DOHH2 (cell line): ENCODE measurements at regions not wholly inside any gene's neighbourhood (a gene's known extent, or its start where the extent isn't known, plus 50 kb on each side); places are given as distances from the start of the nearest gene placed in this dataset.
A peak's percentile ranks its signal among the peaks of the same experiment; 100 is the strongest.

Experiments
- H3F3A ChIP-seq: fragments of 200-600 bp; sonication (generic), shearing (Covaris generic); 2 replicates; pipeline ENCODE4 v1.6.0; 2016; ENCODE audit warnings: antibody characterized with exemption, mild to moderate bottlenecking; ENCODE audit not compliant: control insufficient read depth, insufficient read depth
- H3K27ac ChIP-seq: fragments of 200-600 bp; sonication (generic); 2 replicates; pipeline ENCODE4 v1.5.1; 2014; ENCODE audit warnings: low read depth, mild to moderate bottlenecking, low read length, moderate library complexity
- H3K27me3 ChIP-seq: fragments of 200-600 bp; sonication (generic); 2 replicates; pipeline ENCODE4 v1.6.1; 2014; ENCODE audit warnings: mild to moderate bottlenecking, low read length, mixed read lengths; ENCODE audit not compliant: control insufficient read depth
- H3K36me3 ChIP-seq: fragments of 200-600 bp; sonication (generic); 2 replicates; pipeline ENCODE4 v1.6.1; 2014; ENCODE audit warnings: mild to moderate bottlenecking, low read length, moderate library complexity, mixed read lengths; ENCODE audit not compliant: control insufficient read depth
- H3K4me1 ChIP-seq: fragments of 200-600 bp; sonication (generic); 2 replicates; pipeline ENCODE4 v1.6.1; 2014; ENCODE audit warnings: mild to moderate bottlenecking, low read length, mixed read lengths; ENCODE audit not compliant: control insufficient read depth
- H3K4me2 ChIP-seq: fragments of 200-600 bp; sonication (generic); 2 replicates; pipeline ENCODE4 v1.6.0; 2014; ENCODE audit warnings: mild to moderate bottlenecking, low read length, moderate library complexity
- H3K4me3 ChIP-seq: fragments of 200-600 bp; sonication (generic); 2 replicates; pipeline ENCODE4 v1.5.1; 2014; ENCODE audit warnings: mild to moderate bottlenecking, low read length, mixed read lengths
- H3K79me2 ChIP-seq: fragments of 200-600 bp; sonication (generic); 2 replicates; pipeline ENCODE4 v1.6.1; 2014; ENCODE audit warnings: mild to moderate bottlenecking, low read length, mixed read lengths; ENCODE audit not compliant: control insufficient read depth
- H3K9me2 ChIP-seq: fragments of 200-600 bp; sonication (generic); replicated peaks from 2 replicates; pipeline ENCODE4 v1.6.1; 2014; ENCODE audit warnings: mild to moderate bottlenecking, low read length, mixed read lengths; ENCODE audit not compliant: control insufficient read depth
- H3K9me3 ChIP-seq: fragments of 200-600 bp; sonication (generic); 2 replicates; pipeline ENCODE4 v1.6.1; 2014; ENCODE audit warnings: antibody characterized with exemption, low read length, mixed read lengths; ENCODE audit not compliant: control insufficient read depth, insufficient read depth
- H4K20me1 ChIP-seq: fragments of 200-600 bp; sonication (generic); 2 replicates; pipeline ENCODE4 v1.6.0; 2014; ENCODE audit warnings: low read depth, mild to moderate bottlenecking, antibody characterized with exemption, low read length, moderate library complexity; ENCODE audit not compliant: control insufficient read depth, insufficient read depth
- EZH2phosphoT487 ChIP-seq: fragments of 200-600 bp; sonication (generic); IDR thresholded peaks from 2 replicates; pipeline ENCODE4 v1.6.1; 2017; ENCODE audit warnings: borderline replicate concordance, mild to moderate bottlenecking, antibody characterized with exemption, low read length, moderate library complexity, mixed read lengths
- TF ChIP-seq, protein P1 (sequence below): fragments of 200-600 bp; sonication (generic); IDR thresholded peaks from one replicate; pipeline ENCODE4 v1.5.1; 2014; ENCODE audit warnings: antibody characterized with exemption, mild to moderate bottlenecking, low read depth, low read length; ENCODE audit not compliant: poor library complexity, severe bottlenecking

DNA sequence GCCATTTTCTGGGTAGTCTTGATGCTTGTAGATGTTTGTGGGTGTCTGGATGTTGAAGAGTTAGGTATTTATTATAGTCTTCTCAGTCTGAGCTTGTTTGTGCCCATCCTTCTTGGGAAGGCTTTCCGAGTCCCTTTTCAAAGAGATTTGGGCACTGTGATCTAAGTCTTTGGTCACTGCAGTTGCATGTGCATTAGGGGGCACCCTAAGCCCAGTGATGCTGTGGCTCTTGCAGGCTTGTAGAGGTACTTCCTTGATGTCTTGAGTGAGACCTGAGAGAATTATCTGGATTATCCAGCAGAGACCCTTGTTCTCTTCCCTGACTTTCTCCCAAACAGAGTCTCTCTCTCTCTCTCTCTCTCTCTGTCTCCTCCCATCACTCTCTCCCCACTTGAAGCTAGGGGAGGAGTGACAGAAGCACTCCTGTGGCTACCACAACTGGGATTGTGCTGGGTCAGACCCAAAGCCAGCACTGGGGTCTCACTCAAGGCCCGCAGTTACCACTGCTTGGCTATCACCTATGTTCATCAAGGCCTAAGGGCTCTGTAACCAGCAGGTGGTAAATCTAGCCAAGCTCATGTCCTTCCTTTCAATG is 68.5 kb downstream of the TMCO5A start:
- H3K4me3 ChIP-seq = no peak overlapping the region
- H3K4me2 ChIP-seq = no peak overlapping the region
- H3K27me3 ChIP-seq = no peaks in the 10 kb centered on the region
- no peaks in the 10 kb centered on the region for H3F3A ChIP-seq
- no peaks in the 10 kb centered on the region for H3K9me3 ChIP-seq
- no peaks in the 10 kb centered on the region for H3K36me3 ChIP-seq
- no peak for TF ChIP-seq EZH2phosphoT487
- TF ChIP-seq, protein P1, sequence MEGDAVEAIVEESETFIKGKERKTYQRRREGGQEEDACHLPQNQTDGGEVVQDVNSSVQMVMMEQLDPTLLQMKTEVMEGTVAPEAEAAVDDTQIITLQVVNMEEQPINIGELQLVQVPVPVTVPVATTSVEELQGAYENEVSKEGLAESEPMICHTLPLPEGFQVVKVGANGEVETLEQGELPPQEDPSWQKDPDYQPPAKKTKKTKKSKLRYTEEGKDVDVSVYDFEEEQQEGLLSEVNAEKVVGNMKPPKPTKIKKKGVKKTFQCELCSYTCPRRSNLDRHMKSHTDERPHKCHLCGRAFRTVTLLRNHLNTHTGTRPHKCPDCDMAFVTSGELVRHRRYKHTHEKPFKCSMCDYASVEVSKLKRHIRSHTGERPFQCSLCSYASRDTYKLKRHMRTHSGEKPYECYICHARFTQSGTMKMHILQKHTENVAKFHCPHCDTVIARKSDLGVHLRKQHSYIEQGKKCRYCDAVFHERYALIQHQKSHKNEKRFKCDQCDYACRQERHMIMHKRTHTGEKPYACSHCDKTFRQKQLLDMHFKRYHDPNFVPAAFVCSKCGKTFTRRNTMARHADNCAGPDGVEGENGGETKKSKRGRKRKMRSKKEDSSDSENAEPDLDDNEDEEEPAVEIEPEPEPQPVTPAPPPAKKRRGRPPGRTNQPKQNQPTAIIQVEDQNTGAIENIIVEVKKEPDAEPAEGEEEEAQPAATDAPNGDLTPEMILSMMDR = peak; percentile 65
- peaks cover 4% of the 10 kb centered on the region for H3K4me1 ChIP-seq
- no peaks in the 10 kb centered on the region for H4K20me1 ChIP-seq
- H3K9me2 ChIP-seq = no peaks in the 10 kb centered on the region
- H3K79me2 ChIP-seq = no peaks in the 10 kb centered on the region
- no peak overlapping the region for H3K27ac ChIP-seq

DNA sequence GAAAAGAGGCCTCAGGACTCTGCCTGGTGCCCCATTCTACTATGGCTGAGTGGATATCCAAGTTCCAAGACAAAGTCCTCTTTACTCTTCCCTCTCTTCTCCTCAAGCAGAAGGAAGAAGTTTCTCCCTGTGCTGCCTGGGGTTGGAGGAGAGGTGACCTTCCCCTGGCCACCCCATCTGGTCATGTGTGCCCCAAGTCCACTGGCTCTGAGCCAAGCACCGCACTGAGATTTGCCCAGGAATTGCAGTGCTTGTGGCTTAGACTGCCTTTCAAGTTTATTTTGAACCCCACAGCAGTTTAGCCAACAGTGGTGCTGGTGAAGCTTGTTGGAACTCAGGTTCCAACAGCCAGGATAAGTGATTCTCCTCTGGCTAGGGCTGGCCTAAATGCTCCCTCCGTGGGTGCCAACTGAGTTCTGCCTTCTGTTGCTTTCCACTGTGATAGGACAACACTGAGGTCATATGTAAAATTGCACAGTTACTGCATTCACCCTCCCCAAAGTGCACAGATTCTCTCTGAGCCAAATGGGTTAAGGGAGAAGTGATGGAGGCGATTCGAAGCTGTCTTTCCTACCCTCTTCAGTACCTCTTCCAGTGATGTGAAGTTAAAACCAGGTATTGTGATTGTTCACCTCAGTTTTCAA is 69.9 kb downstream of the TMCO5A start:
- H3K36me3 ChIP-seq = no peaks in the 10 kb centered on the region

DNA sequence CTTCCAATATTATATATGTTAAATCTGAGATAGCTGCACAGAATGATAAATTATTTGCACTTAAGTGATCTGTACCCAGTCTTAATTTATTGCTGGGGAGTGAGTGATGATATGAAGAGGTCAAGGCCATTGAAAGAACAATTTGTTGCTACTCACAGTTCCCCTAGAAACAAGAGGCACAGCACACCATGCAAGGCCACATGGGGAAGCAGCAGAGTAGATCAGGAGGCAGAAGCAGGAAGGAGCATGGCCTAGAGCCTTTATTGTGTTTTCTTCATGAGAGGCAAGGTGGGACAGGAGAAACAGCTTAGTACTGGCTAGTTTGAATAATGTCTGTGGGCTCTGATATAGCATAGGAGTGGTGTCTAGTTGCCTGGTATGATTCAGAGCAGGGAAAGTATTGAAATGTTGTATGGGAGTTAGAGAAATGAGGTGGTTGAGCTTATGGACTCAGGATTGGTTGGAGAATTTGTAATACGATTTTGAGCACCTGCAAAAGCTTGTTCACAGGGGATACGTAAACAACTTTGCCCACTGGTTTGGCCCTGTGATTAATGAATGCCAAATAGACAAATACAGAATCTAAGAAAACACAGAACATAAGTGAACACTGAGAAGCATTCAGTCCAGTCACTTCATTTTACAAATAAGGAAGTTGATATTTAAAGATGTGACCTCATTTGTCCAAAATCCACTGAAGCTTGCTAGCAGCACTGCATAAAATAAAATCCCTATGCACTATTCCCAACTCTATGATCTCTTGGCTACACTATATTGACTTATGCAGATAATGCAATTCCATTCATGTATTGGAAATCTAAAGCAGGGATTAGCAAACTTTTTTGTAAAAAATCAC is 71.7 kb downstream of the TMCO5A start:
- H3K36me3 ChIP-seq = no peaks in the 10 kb centered on the region
- no peaks in the 10 kb centered on the region for H3K27me3 ChIP-seq
- H3F3A ChIP-seq = no peaks in the 10 kb centered on the region
- H4K20me1 ChIP-seq = no peaks in the 10 kb centered on the region
- no peaks in the 10 kb centered on the region for H3K9me2 ChIP-seq
- H3K4me1 ChIP-seq = peaks cover 4% of the 10 kb centered on the region
- H3K9me3 ChIP-seq = no peaks in the 10 kb centered on the region
- H3K4me3 ChIP-seq = no peak overlapping the region
- H3K27ac ChIP-seq = no peak overlapping the region
- H3K4me2 ChIP-seq = no peak overlapping the region
- no peaks in the 10 kb centered on the region for H3K79me2 ChIP-seq
- TF ChIP-seq, protein P1 = no peak

More for the DNA sequence above, 69.9 kb downstream of the TMCO5A start:
- Histone ChIP-seq H3K9me2 (no peaks in the 10 kb centered on the region), H3K9me3 (no peaks in the 10 kb centered on the region), H3K4me1 (peaks cover 4% of the 10 kb centered on the region), H3K79me2 (no peaks in the 10 kb centered on the region), H4K20me1 (no peaks in the 10 kb centered on the region), H3K27me3 (no peaks in the 10 kb centered on the region), H3K4me2 (no peak overlapping the region), H3K27ac (no peak overlapping the region), H3K4me3 (no peak overlapping the region), H3F3A (no peaks in the 10 kb centered on the region)
- no peak for TF ChIP-seq EZH2phosphoT487
- TF ChIP-seq, protein P1 = no peak
